ENCODE measurements at regions not wholly inside any gene's neighbourhood (a gene's known extent, or its start where the extent isn't known, plus 50 kb on each side); places are given as distances from the start of the nearest gene placed in this dataset.
"Not testable (repeated sequence)": the region's sequence is repeated elsewhere in the genome, so short reads cannot be mapped to it uniquely, and the experiment has no call there.

DNA sequence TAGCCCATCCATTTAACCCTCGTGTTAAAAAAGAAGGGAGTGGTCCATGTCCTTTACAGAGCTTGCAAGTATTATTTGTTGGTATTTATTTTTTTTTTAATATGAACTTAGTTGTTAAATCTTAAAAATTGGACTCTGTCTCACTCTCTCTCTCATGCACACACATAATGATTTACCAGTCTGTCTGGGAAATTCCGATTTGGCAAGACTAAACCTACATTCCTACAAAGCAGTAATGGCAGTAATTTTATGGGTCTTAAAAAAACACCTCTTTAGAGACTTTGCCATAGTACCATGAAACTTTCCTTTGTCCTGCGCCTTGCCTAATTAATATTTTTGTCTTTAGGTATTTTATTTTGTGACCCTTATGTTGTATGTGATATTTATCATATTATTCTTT lies 239.5 kb upstream of the PPP1R3A start:
- H3K36me3 Mint-ChIP-seq = no peaks in the 10 kb centered on the region

DNA sequence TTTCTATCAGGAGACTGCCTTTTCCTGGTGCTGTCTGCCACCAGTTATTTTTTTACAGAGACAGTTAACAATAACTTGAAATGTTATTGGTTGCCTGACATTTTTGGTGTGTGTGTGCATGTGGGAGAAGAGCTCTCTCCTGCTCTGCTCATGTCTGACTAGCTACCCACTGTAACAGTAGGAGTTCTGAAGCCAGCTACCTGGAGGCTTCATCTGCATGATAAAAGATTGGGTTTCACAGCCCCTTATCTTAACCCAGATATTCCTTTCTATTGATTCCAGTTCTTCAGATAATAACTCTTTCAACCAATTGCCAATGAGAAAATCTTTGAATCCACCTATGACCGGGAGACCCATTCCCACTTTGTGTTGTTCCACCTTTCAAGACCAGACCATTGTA lies 237.4 kb upstream of the PPP1R3A start:
- DNase-seq (ENCODE audit: low spot score in 2 of 2) = no peak

More for the DNA sequence above, 239.5 kb upstream of the PPP1R3A start:
- Mint-ChIP-seq H3K27ac (no peak overlapping the region), H3K9me3 (peaks cover 0 to 5% of the 10 kb centered on the region in 2 donors)
- no peak for ATAC-seq
- no peak for DNase-seq (ENCODE audit: low spot score in 2 of 2)

GRCh38 chr7:114155116-114156110 lies 236.6 kb upstream of the PPP1R3A start:
- ATAC-seq = no peak
- Mint-ChIP-seq H3K36me3 (no peaks in the 10 kb centered on the region), H3K27ac (no peak overlapping the region), H3K9me3 (peaks cover 0 to 5% of the 10 kb centered on the region in 2 donors)
- no peak for DNase-seq (ENCODE audit: low spot score in 2 of 2)

More for the DNA sequence above, 237.4 kb upstream of the PPP1R3A start:
- H3K27ac Mint-ChIP-seq = no peak overlapping the region
- no peaks in the 10 kb centered on the region for H3K36me3 Mint-ChIP-seq
- peaks cover 0 to 5% of the 10 kb centered on the region in 2 donors for H3K9me3 Mint-ChIP-seq
- ATAC-seq = no peak

DNA sequence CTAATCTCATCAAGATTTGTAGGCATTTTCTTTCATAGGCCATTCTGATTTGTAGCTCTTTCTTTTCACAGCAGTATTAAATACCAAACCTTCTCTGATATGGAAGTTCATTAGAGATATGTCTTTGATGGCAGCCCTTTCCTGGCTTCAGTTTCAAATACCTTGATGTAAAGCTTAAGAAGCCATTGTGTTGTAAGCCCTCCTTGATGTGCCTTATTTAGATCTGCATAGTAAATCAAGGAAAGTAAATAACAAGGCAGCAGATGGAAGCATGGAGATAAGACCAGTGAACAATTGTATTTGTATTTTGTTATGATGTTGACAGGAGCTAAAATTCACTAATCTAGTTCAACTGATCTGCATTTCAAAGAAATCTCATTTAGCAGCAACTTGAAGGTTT lies 234.9 kb upstream of the PPP1R3A start:
- H3K9me3 Mint-ChIP-seq = peaks cover 0 to 2% of the 10 kb centered on the region in 2 donors
- ATAC-seq = no peak

GRCh38 chr7:114152314-114152938 lies 233.6 kb upstream of the PPP1R3A start:
- no peaks in the 10 kb centered on the region for H3K36me3 Mint-ChIP-seq
- H3K9me3 Mint-ChIP-seq = no peaks in the 10 kb centered on the region
- no peak for DNase-seq (ENCODE audit: low spot score in 2 of 2)
- no peak overlapping the region for H3K27ac Mint-ChIP-seq
- no peak for ATAC-seq

More for the DNA sequence above, 234.9 kb upstream of the PPP1R3A start:
- Mint-ChIP-seq H3K36me3 (no peaks in the 10 kb centered on the region), H3K27ac (no peak overlapping the region)
- no peak for DNase-seq (ENCODE audit: low spot score in 2 of 2)

GRCh38 chr7:114151777-114152176 lies 233.0 kb upstream of the PPP1R3A start:
- DNase-seq (ENCODE audit: low spot score in 2 of 2) (no peak), ATAC-seq (no peak)
- Mint-ChIP-seq H3K9me3 (no peaks in the 10 kb centered on the region), H3K27ac (no peak overlapping the region), H3K36me3 (no peaks in the 10 kb centered on the region)

- ATAC-seq (no peak), DNase-seq (ENCODE audit: low spot score in 2 of 2) (no peak)
- no peaks in the 10 kb centered on the region for H3K9me3 Mint-ChIP-seq
- no peak overlapping the region for H3K27ac Mint-ChIP-seq
- no peaks in the 10 kb centered on the region for H3K36me3 Mint-ChIP-seq
Measured at GRCh38 chr7:114150689-114151088, 231.9 kb upstream of the PPP1R3A start.

GRCh38 chr7:114148779-114149178 lies 230.0 kb upstream of the PPP1R3A start:
- no peaks in the 10 kb centered on the region for H3K36me3 Mint-ChIP-seq
- ATAC-seq (no peak), DNase-seq (ENCODE audit: low spot score in 2 of 2) (no peak)
- no peaks in the 10 kb centered on the region for H3K9me3 Mint-ChIP-seq
- H3K27ac Mint-ChIP-seq = no peak overlapping the region

GRCh38 chr7:114141415-114141814 lies 222.6 kb upstream of the PPP1R3A start:
- ATAC-seq (no peak), DNase-seq (ENCODE audit: low spot score in 2 of 2) (no peak)
- H3K36me3 Mint-ChIP-seq = no peaks in the 10 kb centered on the region
- H3K27ac Mint-ChIP-seq = no peak overlapping the region
- H3K9me3 Mint-ChIP-seq = no peaks in the 10 kb centered on the region

GRCh38 chr7:114140561-114140960 lies 221.8 kb upstream of the PPP1R3A start:
- DNase-seq (ENCODE audit: low spot score in 2 of 2) (no peak), ATAC-seq (no peak)
- Mint-ChIP-seq H3K27ac (no peak overlapping the region), H3K36me3 (no peaks in the 10 kb centered on the region), H3K9me3 (no peaks in the 10 kb centered on the region)

GRCh38 chr7:114139690-114140089 lies 220.9 kb upstream of the PPP1R3A start:
- not testable (repeated sequence) for DNase-seq (ENCODE audit: low spot score in 2 of 2); H3K9me3 Mint-ChIP-seq; H3K36me3 Mint-ChIP-seq; H3K27ac Mint-ChIP-seq; ATAC-seq

GRCh38 chr7:114138587-114138986 lies 219.8 kb upstream of the PPP1R3A start:
- no peak overlapping the region for H3K27ac Mint-ChIP-seq
- no peaks in the 10 kb centered on the region for H3K9me3 Mint-ChIP-seq
- no peak for DNase-seq (ENCODE audit: low spot score in 2 of 2)
- no peaks in the 10 kb centered on the region for H3K36me3 Mint-ChIP-seq
- no peak for ATAC-seq

DNA sequence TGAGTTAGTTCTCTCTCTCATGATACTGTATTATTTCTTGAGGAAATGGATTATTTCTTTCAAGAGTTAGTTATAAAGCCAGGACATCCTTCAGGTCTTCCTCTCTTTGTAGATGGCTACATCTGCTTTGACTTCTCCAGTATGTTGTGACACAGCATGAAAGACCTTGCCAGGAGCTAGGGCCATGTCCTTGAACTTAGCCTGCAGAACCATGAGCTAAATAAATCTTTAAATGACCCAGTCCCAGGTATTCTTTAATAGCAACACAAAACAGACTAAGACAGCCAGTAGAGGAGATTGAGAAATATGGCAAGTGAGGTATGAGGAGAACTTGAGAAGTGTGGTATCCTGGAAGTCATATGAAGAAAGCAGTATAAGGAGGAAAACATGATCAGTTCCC lies 214.9 kb upstream of the PPP1R3A start:
- ATAC-seq (no peak), DNase-seq (ENCODE audit: low spot score in 2 of 2) (no peak)
- no peaks in the 10 kb centered on the region for H3K9me3 Mint-ChIP-seq
- no peak overlapping the region for H3K27ac Mint-ChIP-seq
- H3K36me3 Mint-ChIP-seq = no peaks in the 10 kb centered on the region

GRCh38 chr7:114130866-114131265 lies 212.1 kb upstream of the PPP1R3A start:
- ATAC-seq (no peak), DNase-seq (ENCODE audit: low spot score in 2 of 2) (no peak)
- Mint-ChIP-seq H3K27ac (no peak overlapping the region), H3K36me3 (no peaks in the 10 kb centered on the region), H3K9me3 (no peaks in the 10 kb centered on the region)

DNA sequence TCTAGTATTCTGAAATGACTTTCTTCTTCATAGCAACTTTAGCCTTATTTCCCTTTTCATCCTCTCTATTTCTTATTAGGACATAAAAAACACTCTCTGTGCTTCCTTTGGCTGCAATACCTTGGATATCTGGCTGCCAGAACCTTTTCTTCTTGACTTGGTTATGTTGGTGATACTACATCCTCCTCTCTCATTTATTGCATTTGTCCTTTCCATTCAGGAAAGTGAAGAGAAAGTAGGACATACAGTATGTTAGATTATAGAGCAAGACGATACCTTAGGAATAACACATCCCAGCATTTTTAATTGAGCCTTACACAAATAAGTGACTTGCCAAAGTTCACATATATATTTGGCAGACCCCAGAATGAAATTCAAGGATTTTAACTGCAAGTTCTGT lies 210.1 kb upstream of the PPP1R3A start:
- H3K27ac Mint-ChIP-seq = no peak overlapping the region
- no peaks in the 10 kb centered on the region for H3K36me3 Mint-ChIP-seq
- DNase-seq (ENCODE audit: low spot score in 2 of 2) = no peak
- ATAC-seq = no peak
- H3K9me3 Mint-ChIP-seq = peaks cover 0 to 3% of the 10 kb centered on the region in 2 donors

DNA sequence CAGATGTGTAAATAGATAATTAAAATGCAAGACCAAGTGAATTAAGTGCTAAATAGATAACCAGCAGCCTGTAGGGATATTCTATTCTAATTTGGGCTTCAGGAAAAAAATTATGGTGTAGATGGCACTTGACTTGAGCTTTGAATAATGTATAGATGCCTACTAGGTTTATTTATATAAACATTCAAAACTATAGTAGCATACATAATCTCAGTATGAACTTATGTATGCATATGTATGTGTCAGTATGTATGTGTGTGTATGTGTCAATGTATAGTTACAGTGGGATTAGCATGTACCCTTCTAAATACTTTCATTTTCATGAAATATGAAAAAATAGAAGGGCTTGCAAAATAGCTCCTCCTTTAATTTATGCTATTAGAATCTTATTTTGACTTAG lies 207.3 kb upstream of the PPP1R3A start:
- DNase-seq (ENCODE audit: low spot score in 2 of 2) (no peak), ATAC-seq (no peak)
- H3K36me3 Mint-ChIP-seq = no peaks in the 10 kb centered on the region
- no peak overlapping the region for H3K27ac Mint-ChIP-seq
- H3K9me3 Mint-ChIP-seq = peaks cover 0 to 3% of the 10 kb centered on the region in 2 donors

GRCh38 chr7:114112806-114113205 lies 194.0 kb upstream of the PPP1R3A start:
- no peak overlapping the region for H3K27ac Mint-ChIP-seq
- no peak for DNase-seq (ENCODE audit: low spot score in 2 of 2)
- H3K36me3 Mint-ChIP-seq = no peaks in the 10 kb centered on the region
- no peaks in the 10 kb centered on the region for H3K9me3 Mint-ChIP-seq
- no peak for ATAC-seq

DNA sequence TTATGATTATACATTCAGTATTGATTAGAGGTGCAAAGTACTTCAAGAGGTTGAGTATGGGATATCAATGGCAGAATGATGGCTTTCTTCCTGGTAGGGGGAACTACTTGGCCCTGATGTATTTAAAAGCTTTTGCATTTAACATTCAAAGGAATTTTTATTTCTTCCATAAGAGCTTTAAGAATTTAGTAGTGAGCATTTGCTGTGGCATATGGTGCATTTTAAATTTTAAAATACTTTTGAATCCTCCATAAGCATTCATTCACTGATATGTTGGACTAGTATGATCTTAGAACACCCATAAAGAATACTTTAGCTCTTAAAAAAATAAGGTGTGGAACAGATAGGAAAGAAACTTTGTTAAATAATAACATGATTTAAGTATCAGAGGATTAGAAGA lies 191.9 kb upstream of the PPP1R3A start:
- H3K9me3 Mint-ChIP-seq = no peaks in the 10 kb centered on the region
- no peak overlapping the region for H3K27ac Mint-ChIP-seq
- DNase-seq (ENCODE audit: low spot score in 2 of 2) (no peak), ATAC-seq (no peak)
- H3K36me3 Mint-ChIP-seq = no peaks in the 10 kb centered on the region
